NCI-H2227 (cell line): ENCODE measurements at regions not wholly inside any gene's neighbourhood (a gene's known extent, or its start where the extent isn't known, plus 50 kb on each side); places are given as distances from the start of the nearest gene placed in this dataset.

Experiments used
- DNase-seq: peaks from one replicate; lab custom pipeline; 2025; ENCODE audit not compliant: unreplicated experiment; lab: John Stamatoyannopoulos, UW

DNA sequence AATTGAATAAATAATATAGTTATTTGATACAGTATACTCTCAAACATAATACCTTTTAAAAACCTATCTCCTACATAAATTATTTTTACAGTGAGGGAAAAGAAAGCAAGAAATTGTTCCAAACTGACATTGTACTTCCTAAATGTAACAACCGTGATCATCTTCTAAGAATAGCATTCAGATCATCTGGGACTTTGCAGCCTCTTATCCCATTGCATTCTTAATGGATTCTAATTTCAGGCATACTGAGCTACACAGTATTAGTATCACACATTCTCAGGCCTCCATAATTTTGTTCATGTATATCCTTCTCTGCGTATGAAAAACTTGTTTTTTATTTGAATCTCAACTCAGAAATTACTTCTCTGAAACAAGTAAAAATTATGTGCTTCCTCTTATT is 1134.7 kb upstream of the CDH2 start:
- no peak for DNase-seq

DNA sequence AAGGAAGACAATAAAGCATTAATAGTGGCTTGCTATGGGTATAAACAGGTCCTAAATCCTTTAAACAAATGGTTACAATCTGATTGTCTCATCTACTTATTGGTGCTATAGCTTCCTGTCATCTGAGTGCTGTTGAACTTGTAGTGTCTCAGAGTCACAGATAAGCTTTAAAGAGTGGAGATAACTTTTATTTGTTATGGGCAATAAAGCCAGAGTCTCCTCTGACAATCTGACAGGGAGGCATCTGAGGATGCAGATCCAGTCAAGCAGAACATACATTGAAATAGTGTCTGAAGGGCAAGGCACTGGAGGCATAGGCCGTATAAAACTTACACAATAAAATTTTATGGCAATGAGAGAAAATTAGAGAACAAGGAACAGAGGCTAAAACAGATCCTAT is 1132.4 kb upstream of the CDH2 start:
- no peak for DNase-seq

DNA sequence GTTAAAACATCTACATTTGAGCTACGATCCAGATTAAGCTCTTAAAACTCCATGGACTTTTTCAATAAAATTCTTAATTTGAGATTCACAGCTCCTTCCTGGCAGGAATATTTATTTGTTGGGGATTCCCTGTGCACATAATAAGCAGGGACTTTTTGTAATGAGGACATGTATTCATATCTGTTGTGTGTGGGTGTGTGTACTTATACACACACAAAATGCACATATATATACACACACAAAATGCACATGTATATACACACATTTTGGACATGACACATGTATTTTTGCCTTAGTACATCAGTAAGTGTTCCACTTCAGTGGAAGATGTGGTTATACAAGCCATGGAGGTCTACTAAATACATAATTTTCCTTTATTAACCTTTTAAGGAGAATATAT is 1131.1 kb upstream of the CDH2 start:
- no peak for DNase-seq

DNA sequence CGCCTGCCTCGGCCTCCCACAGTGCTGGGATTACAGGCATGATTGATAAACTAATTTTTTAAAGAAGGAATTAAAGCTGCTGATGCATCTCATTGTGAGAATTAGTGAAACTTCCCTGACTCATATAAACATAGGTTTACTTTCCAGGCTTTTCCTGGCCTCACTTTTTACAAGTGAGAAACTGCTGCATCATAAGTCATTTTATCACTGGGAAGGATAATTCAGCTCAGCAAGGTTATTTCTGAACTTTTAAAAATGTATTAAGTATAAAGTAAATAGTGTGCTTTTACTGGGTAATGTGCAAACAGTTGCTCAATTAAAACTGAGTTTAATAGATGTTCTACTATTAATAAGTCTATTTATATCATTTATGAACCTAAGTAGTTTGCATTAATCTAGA is 1130.3 kb upstream of the CDH2 start:
- no peak for DNase-seq

DNA sequence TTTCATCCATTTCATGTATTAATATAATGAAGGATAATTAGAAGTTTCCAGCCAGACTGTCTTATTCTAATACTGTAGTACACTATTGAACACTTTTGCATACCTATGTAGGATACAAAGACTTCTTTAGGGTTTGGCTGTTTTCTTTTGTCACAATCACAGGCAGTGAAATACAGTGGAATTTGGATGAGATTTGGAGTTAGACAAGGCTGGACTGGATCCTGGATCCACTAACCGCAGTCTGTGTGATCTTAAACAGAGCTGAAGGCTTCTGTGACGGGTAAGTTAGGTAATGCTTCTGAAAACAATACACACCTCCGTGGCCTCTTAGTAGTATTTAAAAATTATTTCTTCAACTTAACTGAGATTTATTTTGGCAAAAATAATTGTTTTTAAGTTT is 1128.6 kb upstream of the CDH2 start:
- no peak for DNase-seq

DNA sequence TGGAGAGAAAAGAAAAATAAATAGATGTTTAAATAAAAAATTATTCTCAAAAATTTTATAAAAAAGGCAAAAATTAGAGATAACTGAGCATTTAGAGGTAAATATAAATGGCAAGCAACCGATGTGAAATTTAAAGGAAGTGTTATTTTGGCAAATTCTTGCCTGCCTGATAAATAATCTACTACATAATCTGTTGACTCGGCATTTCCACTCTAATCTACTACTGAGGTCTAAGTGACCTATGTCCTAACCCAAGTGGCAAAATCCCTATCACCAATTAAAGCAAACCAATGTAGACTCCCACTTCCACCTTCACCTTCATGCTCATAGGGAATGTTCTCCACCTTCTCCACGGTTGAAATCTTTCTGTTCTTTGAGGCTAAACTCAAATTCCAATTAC is 1124.1 kb upstream of the CDH2 start:
- DNase-seq, result no peak

DNA sequence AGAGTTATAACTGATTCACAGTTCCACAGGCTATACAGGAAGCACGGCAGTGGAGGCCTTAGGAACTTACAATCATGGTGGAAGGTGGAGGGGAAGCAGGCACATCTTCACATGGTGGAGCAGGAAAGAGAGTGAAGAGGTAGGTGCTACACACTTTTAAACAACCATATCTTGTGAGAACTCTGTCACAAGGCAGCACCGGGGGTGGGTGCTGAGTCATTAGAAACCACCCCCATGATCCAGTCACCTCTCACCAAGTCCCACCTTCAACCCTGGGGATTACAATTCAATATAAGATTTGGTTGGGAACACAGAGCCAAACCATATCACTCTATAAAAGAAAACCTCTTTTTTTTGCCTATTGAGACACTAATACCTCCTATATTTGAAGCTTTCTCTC is 1108.5 kb upstream of the CDH2 start:
- DNase-seq, result no peak

DNA sequence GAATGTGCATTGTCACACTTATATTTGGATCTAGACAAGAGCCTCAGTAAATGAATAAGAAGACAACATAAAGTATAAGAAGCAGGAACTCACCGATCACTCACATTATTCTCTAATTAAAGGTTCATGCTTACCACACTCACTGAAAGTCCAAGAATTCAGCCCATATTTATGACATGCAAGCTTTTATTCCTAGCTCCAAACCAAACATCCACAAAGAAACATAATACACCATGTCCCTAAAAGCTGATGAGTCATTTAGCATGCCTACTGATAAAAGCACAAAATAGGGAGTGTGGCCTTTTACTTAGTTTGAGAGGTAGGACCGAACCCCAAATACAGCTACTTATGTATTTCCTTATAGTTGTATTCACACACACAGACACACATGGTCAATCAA is 1094.6 kb upstream of the CDH2 start:
- DNase-seq, result no peak

DNA sequence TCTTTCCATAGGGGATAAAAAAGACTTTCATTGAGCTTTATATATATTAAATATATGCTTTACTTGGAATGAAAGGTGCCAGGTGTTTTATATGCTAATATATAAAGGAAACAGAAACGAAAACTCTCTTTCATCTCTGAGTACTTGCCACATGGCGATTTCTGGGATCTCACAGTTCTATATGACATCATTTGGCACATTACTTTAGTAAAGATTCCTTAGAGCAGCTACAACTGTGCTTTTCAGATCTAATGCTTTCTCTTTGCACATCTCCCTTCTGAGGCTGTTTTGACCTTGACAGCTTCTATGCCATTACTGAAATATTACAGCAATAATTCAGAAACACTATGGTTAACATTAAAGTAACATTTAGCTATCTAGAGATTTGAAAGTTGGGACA is 1082.9 kb upstream of the CDH2 start:
- no peak for DNase-seq

DNA sequence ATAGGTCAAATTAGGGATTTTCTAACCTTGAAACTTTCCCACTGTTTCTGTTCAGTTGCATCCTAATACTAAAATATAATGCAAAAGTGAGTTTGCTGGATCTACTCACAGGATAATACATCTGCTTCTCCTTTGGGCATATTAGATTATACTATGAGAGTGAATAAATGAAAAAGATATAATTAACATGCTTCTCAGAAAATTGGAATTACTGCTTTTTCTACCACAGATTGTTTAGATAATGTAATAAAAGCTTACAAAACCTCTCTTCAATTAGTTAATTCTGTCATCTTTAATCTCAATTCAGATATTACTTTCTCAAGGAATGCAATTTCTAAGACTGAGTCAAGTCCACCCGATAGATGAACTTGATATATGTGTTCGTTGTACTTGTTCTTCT is 1077.2 kb upstream of the CDH2 start:
- no peak for DNase-seq

DNA sequence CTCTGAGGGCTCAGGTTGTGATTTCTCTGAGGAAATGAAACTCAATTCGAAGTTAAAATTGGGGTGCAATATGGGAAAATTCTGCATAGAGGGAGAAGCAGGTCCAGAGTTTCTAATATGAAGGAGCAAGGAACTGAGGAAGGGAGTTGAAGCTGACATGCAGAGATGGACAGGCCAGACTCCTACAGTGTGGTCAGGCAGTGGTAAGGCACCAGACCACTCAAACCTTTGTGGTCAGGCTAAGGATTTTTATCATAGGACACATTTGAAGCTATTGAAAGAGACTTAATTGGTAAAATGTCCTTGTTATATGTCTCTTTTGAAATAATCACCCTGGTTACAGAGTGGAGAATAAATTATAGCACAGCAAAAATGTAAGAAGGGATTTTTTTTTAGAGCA is 1074.8 kb upstream of the CDH2 start:
- DNase-seq, result no peak

DNA sequence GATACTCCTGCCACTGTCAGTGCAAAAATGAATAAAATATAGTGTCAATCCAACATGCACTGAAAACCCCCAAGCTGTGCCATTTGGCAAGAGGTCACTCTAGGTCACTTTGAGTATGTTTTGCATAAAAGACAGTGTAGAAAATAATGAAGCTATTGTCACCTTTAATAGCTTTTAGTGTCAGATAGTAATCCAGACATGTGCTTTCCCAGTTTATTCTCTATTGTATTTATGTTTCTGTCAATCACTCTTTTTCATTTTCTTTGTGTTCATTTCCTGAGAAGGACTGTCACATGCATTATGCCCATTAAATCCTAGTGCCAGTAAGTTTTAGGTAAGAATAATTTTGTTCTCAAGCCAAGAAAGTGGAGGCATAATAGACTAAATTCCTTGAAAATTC is 1073.9 kb upstream of the CDH2 start:
- peak; percentile 40 for DNase-seq

DNA sequence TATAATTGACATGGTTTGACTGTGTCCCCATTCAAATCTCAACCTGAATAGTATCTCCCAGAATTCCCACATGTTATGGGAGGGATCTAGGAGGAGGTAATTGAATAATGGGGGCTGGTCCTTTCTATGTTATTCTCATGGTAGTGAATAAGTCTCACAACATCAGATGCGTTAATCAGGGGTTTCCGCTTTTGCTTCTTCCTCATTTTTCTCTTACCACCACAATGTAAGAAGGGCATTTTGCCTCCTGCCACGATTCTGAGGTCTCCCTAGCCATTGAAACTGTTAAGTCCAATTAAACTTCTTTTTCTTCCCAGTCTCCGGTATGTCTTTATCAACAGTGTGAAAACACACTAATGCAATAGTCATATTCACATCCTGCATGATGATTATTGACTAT is 1073.3 kb upstream of the CDH2 start:
- DNase-seq, result peak; percentile 72

DNA sequence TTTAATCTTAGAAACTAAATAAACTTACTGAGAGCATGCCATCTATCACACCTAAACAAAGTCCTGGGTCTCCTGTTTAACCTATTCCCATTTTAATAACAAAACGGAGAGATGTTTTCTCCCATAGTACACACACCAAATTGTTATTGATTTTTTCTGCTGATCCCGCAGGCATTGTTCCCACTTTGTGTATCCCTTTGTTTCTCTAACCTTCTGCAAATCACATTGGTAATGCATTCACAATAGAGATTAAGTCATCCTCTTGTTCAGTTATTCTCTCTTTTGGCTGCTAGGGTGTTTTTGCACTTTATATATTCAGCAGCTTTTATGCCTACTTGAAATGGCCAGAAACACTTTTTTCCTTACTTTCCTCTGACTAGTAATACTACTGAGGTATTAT is 1071.9 kb upstream of the CDH2 start:
- peak; percentile 61 for DNase-seq

DNA sequence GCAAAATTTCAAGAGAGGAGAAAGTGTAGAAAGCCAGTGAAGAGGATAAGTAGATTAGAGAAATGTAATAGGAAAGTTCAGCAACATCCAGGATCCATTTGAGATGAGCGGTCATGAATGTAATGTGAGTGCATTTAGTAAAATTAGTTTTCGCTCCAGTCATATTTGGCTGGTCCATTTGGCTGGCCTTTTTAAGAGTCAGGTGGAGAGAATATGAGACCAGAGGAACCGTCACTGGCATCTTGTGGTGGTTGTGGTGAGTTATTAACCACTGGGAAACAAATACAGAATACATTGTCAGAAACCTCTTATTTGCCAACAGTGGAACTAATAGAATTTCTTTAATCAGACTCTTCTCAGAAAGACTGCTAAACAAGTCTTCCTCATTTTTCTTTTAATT is 1064.3 kb upstream of the CDH2 start:
- DNase-seq, result no peak

DNA sequence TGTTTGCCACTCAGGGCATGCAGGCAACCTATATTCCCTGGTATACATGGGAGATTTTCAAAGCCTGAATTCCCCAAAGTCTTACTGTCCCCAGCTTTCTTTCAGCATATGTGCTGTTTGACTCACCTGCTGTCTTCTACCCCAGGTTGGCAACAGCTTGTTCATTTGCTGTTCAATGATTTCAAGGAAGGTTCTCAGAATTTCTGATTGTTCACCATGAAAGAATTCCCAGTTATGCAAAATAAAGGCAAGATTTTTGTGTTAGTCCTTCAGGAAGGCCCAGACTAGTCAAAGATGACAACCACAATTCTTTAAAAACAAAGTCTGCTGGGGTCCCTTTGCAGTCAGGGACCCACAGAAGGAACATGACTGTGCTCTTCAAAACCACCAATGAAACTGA is 1057.8 kb upstream of the CDH2 start:
- DNase-seq, result no peak

DNA sequence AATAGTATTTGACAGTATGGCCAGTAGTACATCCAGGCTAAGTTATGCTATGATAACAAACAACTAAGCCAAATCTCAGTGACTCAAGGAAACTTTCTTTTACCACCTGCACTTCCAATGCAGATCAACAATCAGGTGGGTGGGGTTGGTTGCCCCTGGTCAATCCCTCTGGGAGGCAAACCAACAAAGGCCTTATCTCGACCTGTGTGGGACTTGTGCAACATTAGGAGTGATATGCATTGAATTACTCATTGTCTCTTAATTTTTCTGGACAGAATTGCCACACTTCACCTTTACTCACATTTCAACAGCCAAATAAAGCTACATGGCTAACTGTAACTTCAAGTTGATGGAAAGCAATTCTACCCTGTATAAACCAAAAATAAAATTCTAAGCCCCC is 1049.3 kb upstream of the CDH2 start:
- DNase-seq, result no peak

DNA sequence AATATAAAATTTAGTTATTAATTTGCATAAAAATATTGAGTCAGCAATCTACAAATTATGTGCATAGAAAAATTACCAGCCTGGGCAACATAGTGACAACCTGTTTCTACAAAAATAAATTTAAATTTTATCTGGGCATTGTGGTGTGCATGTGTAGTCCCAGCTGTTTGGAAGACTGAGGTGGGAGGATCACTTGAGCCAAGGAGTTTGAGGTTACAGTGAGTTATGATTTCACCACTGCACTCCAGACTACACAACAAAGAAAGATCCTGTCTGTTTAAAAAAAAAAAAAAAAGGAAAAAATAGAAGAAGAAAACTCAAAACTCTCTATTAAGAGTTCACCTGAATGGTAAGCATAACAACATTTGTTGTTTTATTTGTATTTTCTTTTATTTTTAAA is 1048.4 kb upstream of the CDH2 start:
- DNase-seq, result no peak

DNA sequence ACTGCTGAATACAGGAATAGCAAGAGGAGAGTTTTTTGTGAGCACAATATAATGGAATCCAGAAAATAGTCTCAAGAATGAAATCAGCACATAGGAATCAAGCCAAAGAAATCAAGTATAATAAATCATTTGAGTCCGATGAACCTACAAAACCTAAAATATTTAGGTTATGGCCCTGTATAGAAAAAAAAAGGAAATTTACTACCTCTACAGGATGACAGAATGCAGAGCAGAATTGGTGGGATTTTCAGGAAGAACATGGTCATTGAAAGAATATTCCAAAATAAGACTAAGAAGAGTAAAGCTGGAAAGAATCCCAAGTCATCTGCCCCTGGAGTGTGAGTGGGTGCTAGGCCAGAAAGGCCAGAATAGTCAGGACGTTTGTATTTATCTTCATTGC is 1041.2 kb upstream of the CDH2 start:
- no peak for DNase-seq

DNA sequence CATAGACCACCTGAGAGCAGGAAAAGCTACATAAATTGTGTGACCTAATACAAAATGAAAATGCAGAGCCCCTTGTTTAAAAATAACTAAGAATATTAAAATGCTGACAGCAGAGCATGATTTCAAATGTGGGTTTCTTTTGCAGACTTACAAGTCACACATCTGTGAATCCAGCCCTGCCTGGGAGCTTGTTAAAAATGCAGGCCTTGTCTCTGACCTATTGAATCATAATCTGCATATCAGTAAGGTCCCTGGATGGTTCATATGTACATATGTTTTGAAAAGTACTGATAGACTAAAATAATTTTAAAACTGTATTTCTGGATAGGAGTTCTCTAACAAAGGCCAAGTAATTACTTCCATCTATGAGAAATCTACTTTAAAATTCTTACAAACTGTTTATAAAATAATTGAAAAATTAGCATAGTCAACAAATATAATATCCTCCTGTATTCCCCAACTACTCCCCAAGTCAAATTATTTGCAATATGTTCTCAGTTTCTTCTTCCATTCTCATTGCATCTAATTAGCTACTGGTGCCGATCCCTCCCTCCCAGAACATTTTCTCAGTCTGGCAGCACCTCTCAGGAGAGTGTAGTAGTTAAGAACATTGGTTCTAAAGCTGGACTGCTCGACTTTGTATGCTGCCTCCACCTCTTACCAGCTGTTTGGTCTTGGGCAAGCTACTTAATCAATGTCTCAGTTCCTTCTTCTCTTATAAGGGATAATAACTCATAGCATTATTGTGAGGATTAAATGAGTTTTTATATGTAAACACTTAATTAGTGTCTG is 1040.4 kb upstream of the CDH2 start:
- DNase-seq, result no peak

DNA sequence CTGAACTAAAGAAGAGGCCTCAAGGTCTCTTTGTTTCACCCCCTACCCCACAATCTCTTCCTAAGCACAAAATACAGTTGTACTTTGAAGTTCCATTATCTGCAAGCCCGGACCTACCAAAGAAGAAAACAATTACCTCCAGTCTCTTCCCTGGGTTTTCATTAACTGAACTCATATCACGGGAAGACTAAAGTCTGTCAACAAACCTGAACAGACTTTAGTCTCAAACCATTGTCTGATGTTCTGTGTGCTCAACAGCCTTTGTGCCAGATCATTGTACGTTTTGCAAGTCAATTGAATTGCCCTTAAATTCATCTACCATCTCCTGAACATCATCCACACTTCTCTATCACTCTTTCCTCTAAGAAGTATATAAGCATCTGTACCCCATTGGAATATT is 1021.9 kb upstream of the CDH2 start:
- no peak for DNase-seq

DNA sequence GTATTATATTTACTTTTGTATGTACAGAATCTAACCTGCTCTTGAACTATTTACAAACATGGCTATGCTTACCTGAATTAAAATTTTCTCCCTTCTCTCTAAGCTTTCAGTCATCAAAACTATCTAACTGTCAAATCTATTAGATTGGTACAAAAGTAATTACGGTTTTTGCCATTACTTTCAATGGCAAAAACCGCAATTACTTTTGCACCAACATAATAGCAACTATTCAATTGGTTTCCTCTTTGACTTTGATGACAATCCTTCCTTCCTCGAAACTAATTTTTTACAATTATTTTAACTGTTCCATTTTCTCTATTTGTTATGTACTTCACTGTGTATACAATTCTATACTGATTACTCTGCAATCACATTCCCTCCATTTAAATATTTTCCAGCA is 1019.4 kb upstream of the CDH2 start:
- DNase-seq, result no peak

DNA sequence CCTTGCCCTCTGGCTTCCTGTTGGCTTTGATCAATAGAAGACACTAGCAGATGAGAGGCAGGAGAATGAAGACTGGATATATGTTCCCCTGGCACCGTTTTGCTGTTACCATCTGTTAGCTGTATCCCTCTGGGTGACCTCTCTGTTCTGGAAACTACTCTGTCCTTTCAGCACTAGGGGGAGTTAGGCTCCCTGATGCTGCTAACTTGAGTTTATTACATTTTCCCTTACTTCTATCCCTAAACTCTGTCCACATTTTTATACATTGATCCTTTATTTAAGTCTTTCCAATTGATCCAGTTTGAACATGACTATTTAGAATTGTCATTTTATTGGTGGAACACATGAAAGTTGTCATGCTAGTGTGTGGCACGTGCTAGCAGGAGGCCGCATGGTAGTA is 1014.3 kb upstream of the CDH2 start:
- no peak for DNase-seq

DNA sequence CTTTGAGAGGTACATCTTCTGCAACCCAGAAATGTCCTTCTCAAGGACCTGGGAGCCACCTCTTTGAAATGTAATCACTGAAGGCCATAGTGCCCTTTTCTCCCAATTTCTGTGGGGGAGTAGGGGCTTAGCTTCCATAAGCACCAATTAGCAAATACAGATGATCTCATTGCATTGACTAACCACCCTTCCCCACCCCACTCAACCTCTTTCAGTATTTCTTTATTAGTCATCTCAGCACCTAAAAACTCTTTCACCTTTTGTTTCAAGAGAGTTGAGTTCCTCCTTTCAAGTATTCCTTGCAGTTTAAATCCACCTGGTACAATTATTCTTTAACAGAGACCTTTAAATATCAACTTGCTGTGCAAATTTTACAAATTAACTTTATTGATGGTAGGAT is 1011.8 kb upstream of the CDH2 start:
- no peak for DNase-seq
